ENCODE measurements at regions not wholly inside any gene's neighbourhood (a gene's known extent, or its start where the extent isn't known, plus 50 kb on each side); places are given as distances from the start of the nearest gene placed in this dataset.
A peak's percentile ranks its signal among the peaks of the same experiment; 100 is the strongest.

DNA sequence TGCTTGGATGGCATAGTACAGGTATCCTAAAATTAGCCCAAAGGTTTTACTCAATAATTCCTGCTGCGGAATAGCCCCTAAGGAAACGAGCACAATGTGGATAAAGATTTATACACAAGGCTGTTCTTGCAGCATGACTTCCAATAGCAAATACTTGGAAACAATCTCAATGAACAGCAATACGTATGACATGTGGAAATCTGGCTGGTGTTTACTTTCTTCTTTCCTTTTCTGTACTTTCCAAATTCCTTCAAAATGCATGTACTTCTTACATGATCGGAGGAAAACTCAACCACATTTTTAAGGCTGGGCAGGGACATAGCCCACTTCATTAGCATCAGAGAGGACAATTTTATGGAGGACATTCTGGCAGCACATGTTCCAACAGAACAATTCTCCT lies 86.6 kb downstream of the C16orf95 start:
- H3K4me3 ChIP-seq = no peak overlapping the region
- H3K9me3 ChIP-seq = no peaks in the 10 kb centered on the region
- no peak overlapping the region for H3K27ac ChIP-seq
- no peak for TF ChIP-seq Cebpa-rat (IDR thresholded peaks at IDR 0.05)
- H3K4me2 ChIP-seq = no peak overlapping the region
- no peaks in the 10 kb centered on the region for H4K20me1 ChIP-seq
- no peaks in the 10 kb centered on the region for H3K27me3 ChIP-seq
- no peak overlapping the region for H3K9ac ChIP-seq
- peaks cover 22% of the 10 kb centered on the region for H3K4me1 ChIP-seq
- no peaks in the 10 kb centered on the region for H3K36me3 ChIP-seq

DNA sequence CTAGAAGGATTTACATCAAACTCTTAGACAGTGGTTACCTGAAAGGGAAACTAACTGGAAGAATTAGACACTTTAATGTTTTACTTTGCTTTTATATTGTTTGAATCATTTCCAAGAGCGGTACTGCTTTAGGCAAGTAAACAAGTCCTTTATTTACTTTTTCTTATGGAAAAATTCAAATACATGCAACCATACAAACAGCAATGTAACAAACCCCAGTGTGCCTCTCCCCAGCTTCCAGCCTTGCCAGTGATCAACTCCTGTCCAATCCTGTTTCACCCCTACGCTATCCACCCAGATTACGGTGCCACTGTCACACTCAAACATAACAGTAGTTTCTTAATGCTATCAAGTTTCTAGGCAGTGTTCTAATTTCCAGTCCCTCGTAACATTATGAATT lies 85.9 kb downstream of the C16orf95 start:
- no peak overlapping the region for H3K27ac ChIP-seq
- no peak overlapping the region for H3K9ac ChIP-seq
- H4K20me1 ChIP-seq = no peaks in the 10 kb centered on the region
- peaks cover 30% of the 10 kb centered on the region for H3K4me1 ChIP-seq
- H3K36me3 ChIP-seq = no peaks in the 10 kb centered on the region
- no peak overlapping the region for H3K4me2 ChIP-seq
- no peak for TF ChIP-seq Cebpa-rat (IDR thresholded peaks at IDR 0.05)
- no peaks in the 10 kb centered on the region for H3K27me3 ChIP-seq
- H3K4me3 ChIP-seq = no peak overlapping the region
- H3K9me3 ChIP-seq = no peaks in the 10 kb centered on the region

DNA sequence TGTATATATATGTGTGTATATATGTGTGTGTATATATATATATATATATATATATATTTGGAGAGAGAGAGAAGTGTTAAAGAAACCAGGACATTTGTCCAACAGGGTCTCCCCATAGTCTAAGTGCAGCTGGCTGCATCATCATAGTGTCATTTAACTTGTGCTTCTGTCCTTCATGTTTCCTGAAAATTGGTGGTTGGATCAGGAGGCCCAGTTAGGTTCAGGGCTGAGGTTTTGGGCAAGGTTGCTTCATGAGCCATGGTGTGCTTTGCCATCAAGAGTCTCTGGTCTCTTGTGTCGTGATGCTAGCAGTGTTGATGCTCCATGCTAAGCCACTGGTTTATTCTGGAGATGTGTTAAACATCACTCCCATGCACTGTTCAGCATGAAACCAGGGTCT lies 85.3 kb downstream of the C16orf95 start:
- no peaks in the 10 kb centered on the region for H3K9me3 ChIP-seq

DNA sequence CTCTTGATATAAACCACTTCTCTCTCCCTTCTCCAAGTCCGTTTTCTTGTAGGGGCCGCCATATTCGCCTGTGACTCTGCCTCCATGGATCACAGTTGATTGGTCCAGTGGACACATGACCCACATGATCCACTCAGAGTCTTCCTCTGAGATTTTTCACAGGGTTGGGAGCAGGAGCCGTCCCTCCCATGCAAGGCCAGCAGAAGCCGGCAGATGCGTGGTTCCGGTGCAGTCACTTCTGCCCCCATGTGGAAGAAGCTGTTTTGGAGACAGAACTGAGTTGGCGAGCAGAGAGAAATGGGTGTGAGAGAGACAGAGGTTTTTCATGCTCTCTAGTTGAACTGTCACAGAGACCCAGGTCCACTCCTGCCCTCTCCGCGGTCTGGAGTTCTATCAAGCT lies 83.3 kb downstream of the C16orf95 start:
- H3K27me3 ChIP-seq = no peaks in the 10 kb centered on the region
- no peaks in the 10 kb centered on the region for H3K9me3 ChIP-seq
- H3K36me3 ChIP-seq = no peaks in the 10 kb centered on the region
- H3K9ac ChIP-seq = no peak overlapping the region
- TF ChIP-seq Cebpa-rat (IDR thresholded peaks at IDR 0.05) = no peak
- H3K4me3 ChIP-seq = no peak overlapping the region
- H4K20me1 ChIP-seq = no peaks in the 10 kb centered on the region
- no peak overlapping the region; the same call in 1 of the 2 replicates for H3K27ac ChIP-seq
- peak overlapping the region; percentile 92; the same call in 1 of the 2 replicates for H3K4me2 ChIP-seq
- H3K4me1 ChIP-seq = peaks cover 56% of the 10 kb centered on the region

More for the DNA sequence above, 85.3 kb downstream of the C16orf95 start:
- Histone ChIP-seq H3K9ac (no peak overlapping the region), H3K4me1 (peaks cover 36% of the 10 kb centered on the region), H3K27me3 (no peaks in the 10 kb centered on the region), H3K27ac (no peak overlapping the region), H3K36me3 (no peaks in the 10 kb centered on the region), H4K20me1 (no peaks in the 10 kb centered on the region), H3K4me3 (no peak overlapping the region), H3K4me2 (no peak overlapping the region)
- TF ChIP-seq Cebpa-rat (IDR thresholded peaks at IDR 0.05) = no peak

DNA sequence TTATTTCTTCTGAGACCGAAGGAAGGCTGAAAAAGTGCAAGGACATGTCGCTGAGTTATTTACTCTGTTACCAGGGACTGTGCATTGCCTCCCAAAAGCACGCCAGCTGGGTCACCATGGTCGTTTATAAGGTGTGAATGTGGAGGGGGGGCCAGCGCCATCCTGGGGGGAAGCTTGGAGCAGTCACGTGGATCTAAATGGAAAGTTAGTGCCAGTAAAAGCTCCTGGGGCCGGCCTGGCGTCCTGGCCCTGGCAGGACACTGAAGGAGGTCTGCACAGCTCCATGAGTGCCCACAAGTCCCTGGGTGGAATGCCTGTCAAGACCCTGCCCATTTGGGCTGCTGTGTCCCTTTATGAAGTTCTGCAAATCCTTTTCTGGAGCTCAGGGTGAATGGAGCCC lies 82.6 kb downstream of the C16orf95 start:
- Histone ChIP-seq H3K4me1 (peaks cover 56% of the 10 kb centered on the region), H4K20me1 (no peaks in the 10 kb centered on the region), H3K27ac (peak overlapping the region; percentile 66), H3K4me2 (peak overlapping the region; percentile 92), H3K27me3 (no peaks in the 10 kb centered on the region), H3K9me3 (no peaks in the 10 kb centered on the region), H3K4me3 (no peak overlapping the region), H3K36me3 (no peaks in the 10 kb centered on the region), H3K9ac (no peak overlapping the region)
- no peak for TF ChIP-seq Cebpa-rat (IDR thresholded peaks at IDR 0.05)

DNA sequence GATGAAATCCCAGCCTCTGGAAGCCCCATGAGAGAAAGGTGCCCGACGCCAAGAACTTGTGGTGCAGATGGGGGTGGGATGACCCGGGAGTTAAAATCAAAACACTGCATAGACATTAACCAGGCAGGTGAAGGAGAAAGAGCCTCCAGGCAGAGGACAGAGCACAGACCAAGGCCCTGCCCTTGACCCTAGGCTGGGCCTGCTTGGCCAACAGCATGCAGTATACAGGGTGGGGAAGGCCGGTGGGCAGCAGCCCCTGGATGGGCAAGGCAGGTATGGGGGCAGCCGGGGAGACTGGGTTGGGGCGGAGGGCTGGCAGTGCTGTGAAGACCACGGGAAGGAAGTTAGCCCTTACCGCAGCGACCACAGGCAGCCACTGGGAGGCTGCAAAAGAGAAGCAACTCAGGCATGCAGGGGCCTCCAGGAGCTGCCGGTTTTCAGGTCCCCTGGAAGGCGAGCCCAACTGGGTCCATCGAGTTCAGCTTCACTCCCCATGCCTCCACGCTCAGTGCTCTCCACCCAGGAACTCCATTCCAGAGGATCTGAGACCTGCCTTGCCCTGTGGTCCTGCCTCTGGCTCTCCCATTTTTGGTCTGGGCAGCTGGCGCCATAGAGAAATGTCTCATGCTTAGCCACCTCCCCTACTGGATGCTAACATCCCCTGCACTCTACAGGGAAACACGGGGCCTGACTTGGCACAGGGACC lies 81.2 kb downstream of the C16orf95 start:
- Histone ChIP-seq H3K9ac (no peak overlapping the region; the same call in 1 of the 2 replicates), H4K20me1 (no peaks in the 10 kb centered on the region), H3K9me3 (no peaks in the 10 kb centered on the region), H3K27me3 (no peaks in the 10 kb centered on the region), H3K36me3 (no peaks in the 10 kb centered on the region), H3K4me2 (peak overlapping the region; percentile 92), H3K4me3 (peak overlapping the region; percentile 48), H3K4me1 (peaks cover 56% of the 10 kb centered on the region), H3K27ac (peak overlapping the region; percentile 66)
- no peak for TF ChIP-seq Cebpa-rat (IDR thresholded peaks at IDR 0.05)

DNA sequence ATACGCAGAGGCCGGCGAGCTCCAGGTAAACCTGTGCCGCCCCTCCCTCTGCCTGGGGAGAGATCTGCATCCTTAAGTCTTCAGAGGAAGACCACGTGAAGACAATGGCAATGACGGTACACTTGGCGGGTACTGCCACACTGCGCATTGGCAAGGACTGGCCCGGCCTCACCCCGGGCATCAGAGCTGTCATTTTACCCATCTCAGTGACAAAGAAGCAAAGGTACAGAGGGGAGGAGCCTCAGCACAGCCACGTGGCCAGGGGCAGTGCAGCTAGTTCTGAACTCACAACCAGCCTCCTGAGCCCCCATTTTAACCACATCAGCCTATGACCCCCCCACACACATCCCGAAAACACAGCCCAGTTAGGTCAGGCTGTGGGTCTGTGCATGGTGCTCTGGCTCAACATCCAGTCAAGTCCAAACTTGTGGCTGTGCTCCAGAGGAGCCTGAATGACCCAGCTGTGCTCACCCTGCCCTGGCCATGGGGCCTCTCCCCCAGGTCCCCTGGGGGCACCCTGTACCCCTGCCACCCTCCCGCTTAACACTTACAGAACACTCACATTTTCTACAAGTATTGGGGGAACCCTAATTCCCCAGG lies 80.6 kb downstream of the C16orf95 start:
- Histone ChIP-seq H3K4me1 (peaks cover 56% of the 10 kb centered on the region), H3K4me2 (peak overlapping the region; percentile 92), H3K36me3 (no peaks in the 10 kb centered on the region), H3K27me3 (no peaks in the 10 kb centered on the region), H4K20me1 (no peaks in the 10 kb centered on the region), H3K9me3 (no peaks in the 10 kb centered on the region), H3K4me3 (peak overlapping the region; percentile 48), H3K9ac (peak overlapping the region; percentile 17; the same call in 1 of the 2 replicates), H3K27ac (peak overlapping the region; percentile 66)
- TF ChIP-seq Cebpa-rat (IDR thresholded peaks at IDR 0.05) = no peak

DNA sequence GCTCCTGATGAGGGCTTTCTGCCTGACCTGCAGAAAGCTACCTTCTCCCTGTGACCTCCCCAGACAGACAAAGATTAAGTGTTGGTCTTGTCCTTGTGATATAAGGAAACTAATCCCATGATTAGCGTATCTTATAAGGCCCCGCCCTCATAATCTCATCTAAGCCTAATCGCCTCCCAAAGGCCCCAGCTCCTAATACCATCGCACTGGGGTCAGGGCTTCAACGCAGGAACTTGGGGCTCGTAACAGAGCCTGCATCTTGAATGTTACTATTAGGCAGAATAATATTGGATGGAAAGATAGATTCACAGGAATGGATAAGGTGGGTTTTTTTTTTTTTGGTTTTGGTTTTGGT lies 78.9 kb downstream of the C16orf95 start:
- H3K27ac ChIP-seq = no peak overlapping the region
- peak overlapping the region; percentile 92 for H3K4me2 ChIP-seq
- H4K20me1 ChIP-seq = no peaks in the 10 kb centered on the region
- H3K27me3 ChIP-seq = no peaks in the 10 kb centered on the region
- peaks cover 56% of the 10 kb centered on the region for H3K4me1 ChIP-seq
- H3K4me3 ChIP-seq = no peak overlapping the region
- H3K9me3 ChIP-seq = no peaks in the 10 kb centered on the region
- no peak overlapping the region for H3K9ac ChIP-seq
- no peaks in the 10 kb centered on the region for H3K36me3 ChIP-seq
- no peak for TF ChIP-seq Cebpa-rat (IDR thresholded peaks at IDR 0.05)

DNA sequence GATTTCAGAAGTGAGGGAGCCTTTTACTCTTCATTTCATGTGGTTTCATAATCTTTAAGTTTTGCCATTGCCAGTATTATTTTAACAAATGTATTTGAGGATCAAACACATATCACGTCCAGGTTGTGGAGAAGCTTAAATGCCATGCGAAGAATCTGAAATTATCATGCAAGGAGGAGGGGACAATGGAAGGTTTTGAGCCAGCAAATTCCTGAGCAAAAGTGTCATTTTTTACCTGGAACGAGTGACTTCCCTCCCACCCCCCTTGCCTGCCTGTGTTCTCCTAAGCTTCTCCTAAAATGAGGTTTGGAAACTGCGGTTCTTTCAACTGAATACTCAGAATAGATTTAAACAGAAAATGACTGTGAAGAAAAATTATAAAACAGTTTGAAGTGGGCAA lies 77.6 kb downstream of the C16orf95 start:
- Histone ChIP-seq H3K9ac (no peak overlapping the region), H4K20me1 (no peaks in the 10 kb centered on the region), H3K4me2 (no peak overlapping the region), H3K27ac (no peak overlapping the region), H3K9me3 (no peaks in the 10 kb centered on the region), H3K4me1 (peaks cover 45% of the 10 kb centered on the region), H3K36me3 (no peaks in the 10 kb centered on the region), H3K4me3 (no peak overlapping the region), H3K27me3 (no peaks in the 10 kb centered on the region)
- TF ChIP-seq Cebpa-rat (IDR thresholded peaks at IDR 0.05) = no peak

DNA sequence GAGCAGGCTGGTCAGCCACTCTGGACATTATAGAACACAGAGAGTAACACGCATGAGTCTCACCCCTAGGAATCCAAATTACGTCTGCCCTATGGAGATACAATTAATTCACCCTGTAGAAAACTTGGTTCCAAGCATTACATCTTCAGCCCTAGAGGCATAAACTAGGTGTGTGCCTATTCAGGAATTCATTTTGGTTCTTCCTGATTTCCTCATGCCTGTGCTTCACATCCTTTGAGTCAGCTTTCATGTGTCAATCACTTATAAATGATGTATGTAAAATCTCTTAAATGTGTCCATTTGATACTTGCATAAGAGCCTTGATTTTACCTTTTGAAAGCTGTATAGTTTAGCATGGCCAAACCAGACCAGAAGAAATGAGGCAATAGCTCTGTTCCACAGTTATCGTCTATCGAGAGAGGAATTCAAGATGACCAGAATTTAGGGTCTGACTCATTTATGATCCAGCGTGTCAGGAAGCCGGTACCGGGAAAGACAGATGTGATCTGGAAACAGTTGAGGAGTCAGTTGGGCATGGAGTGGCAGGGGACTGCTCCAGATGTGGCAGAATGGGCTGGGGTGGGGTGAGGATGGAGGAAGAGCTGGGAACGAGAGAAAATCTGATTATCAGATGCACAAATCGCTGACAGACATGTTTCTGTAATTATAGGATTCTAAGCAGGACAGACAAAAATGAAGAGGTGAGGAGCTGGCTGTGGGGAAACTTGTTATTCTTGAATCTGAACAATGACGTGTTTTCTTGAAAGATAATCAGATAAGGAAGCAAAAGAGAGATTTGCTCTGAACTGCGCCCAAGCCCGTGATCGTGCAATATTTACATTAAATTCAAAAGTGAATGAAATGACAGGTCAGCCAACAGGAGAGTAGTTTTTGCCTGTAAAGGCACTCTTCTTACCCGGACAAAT lies 76.7 kb downstream of the C16orf95 start:
- Histone ChIP-seq H3K4me1 (peaks cover 45% of the 10 kb centered on the region), H3K4me3 (no peak overlapping the region), H3K9ac (no peak overlapping the region), H4K20me1 (no peaks in the 10 kb centered on the region), H3K36me3 (no peaks in the 10 kb centered on the region), H3K9me3 (no peaks in the 10 kb centered on the region), H3K4me2 (no peak overlapping the region), H3K27me3 (no peaks in the 10 kb centered on the region), H3K27ac (no peak overlapping the region)
- TF ChIP-seq Cebpa-rat (IDR thresholded peaks at IDR 0.05) = no peak

Data from BLaER1 (cell line).